ENCODE measurements at regions not wholly inside any gene's neighbourhood (a gene's known extent, or its start where the extent isn't known, plus 50 kb on each side); places are given as distances from the start of the nearest gene placed in this dataset.
A peak's percentile ranks its signal among the peaks of the same experiment; 100 is the strongest.

GRCh38 chr20:52766645-52767435 is 205.3 kb upstream of the TSHZ2 start:
- Histone ChIP-seq H3K27me3 (replicated peaks; ENCODE audit: insufficient read depth) (no peaks in the 10 kb centered on the region), H3F3A (ENCODE audit: insufficient read depth) (no peaks in the 10 kb centered on the region), H3K4me3 (no peak overlapping the region), H3K79me2 (ENCODE audit: insufficient read depth) (no peaks in the 10 kb centered on the region), H3K27ac (no peak overlapping the region), H3K9ac (no peak overlapping the region), H3K4me2 (ENCODE audit: unreplicated experiment) (no peak overlapping the region), H3K36me3 (ENCODE audit: low read depth) (no peaks in the 10 kb centered on the region), H4K20me1 (ENCODE audit: insufficient read depth) (no peaks in the 10 kb centered on the region), H3K9me3 (ENCODE audit: low read depth) (no peaks in the 10 kb centered on the region), H3K9me2 (ENCODE audit: insufficient read depth) (no peaks in the 10 kb centered on the region), H3K4me1 (ENCODE audit: insufficient read depth) (no peaks in the 10 kb centered on the region), H2AFZ (no peak overlapping the region)
- 45 to 47% methylated on average over 7 of the region's 7 CpGs for WGBS, 2 experiments (ENCODE audit: low coverage in 1 of 2, low lambda C conversion rate in 2 of 2, missing lambda C conversion rate in 2 of 2)
- in situ Hi-C loops (cut with MboI): no loop called here
- TF ChIP-seq EZH2 (IDR thresholded peaks at IDR 0.05; ENCODE audit: insufficient read depth, poor library complexity, severe bottlenecking): no peak
- no peak for TF ChIP-seq EZH2phosphoT487 (IDR thresholded peaks at IDR 0.05; ENCODE audit: insufficient read depth, low read depth)
- DNase-seq: no peak

GRCh38 chr20:52763321-52763853 is 208.8 kb upstream of the TSHZ2 start:
- Histone ChIP-seq H3K4me2 (ENCODE audit: unreplicated experiment) (no peak overlapping the region), H3K79me2 (ENCODE audit: insufficient read depth) (no peaks in the 10 kb centered on the region), H3K9me3 (ENCODE audit: low read depth) (no peaks in the 10 kb centered on the region), H3K27me3 (replicated peaks; ENCODE audit: insufficient read depth) (no peaks in the 10 kb centered on the region), H4K20me1 (ENCODE audit: insufficient read depth) (no peaks in the 10 kb centered on the region), H3K36me3 (ENCODE audit: low read depth) (no peaks in the 10 kb centered on the region), H3K4me3 (no peak overlapping the region), H3K27ac (no peak overlapping the region), H3K4me1 (ENCODE audit: insufficient read depth) (no peaks in the 10 kb centered on the region), H3K9me2 (ENCODE audit: insufficient read depth) (no peaks in the 10 kb centered on the region), H2AFZ (no peak overlapping the region), H3F3A (ENCODE audit: insufficient read depth) (no peaks in the 10 kb centered on the region), H3K9ac (no peak overlapping the region)
- in situ Hi-C loops (cut with MboI): no loop called here
- no peak for TF ChIP-seq EZH2phosphoT487 (IDR thresholded peaks at IDR 0.05; ENCODE audit: insufficient read depth, low read depth)
- no peak for TF ChIP-seq EZH2 (IDR thresholded peaks at IDR 0.05; ENCODE audit: insufficient read depth, poor library complexity, severe bottlenecking)
- 75 to 78% methylated on average over 9 of the region's 9 CpGs for WGBS, 2 experiments (ENCODE audit: low coverage in 1 of 2, low lambda C conversion rate in 2 of 2, missing lambda C conversion rate in 2 of 2)
- DNase-seq: no peak

GRCh38 chr20:52761867-52762266 is 210.3 kb upstream of the TSHZ2 start:
- 0 to 3% methylated on average over 1 of the region's 1 CpG for WGBS, 2 experiments (ENCODE audit: low coverage in 1 of 2, low lambda C conversion rate in 2 of 2, missing lambda C conversion rate in 2 of 2)
- in situ Hi-C loops (cut with MboI): no loop called here

GRCh38 chr20:52760791-52761190 is 211.4 kb upstream of the TSHZ2 start:
- H3K27me3 ChIP-seq (replicated peaks; ENCODE audit: insufficient read depth): no peaks in the 10 kb centered on the region
- H3F3A ChIP-seq (ENCODE audit: insufficient read depth): no peaks in the 10 kb centered on the region
- no peaks in the 10 kb centered on the region for H3K9me3 ChIP-seq (ENCODE audit: low read depth)
- no peaks in the 10 kb centered on the region for H3K9me2 ChIP-seq (ENCODE audit: insufficient read depth)
- no peaks in the 10 kb centered on the region for H4K20me1 ChIP-seq (ENCODE audit: insufficient read depth)
- H3K27ac ChIP-seq: no peak overlapping the region
- in situ Hi-C loops (cut with MboI): no loop called here
- H2AFZ ChIP-seq: no peak overlapping the region
- no peak overlapping the region for H3K9ac ChIP-seq
- 71 to 79% methylated on average over 3 of the region's 3 CpGs for WGBS, 2 experiments (ENCODE audit: low coverage in 1 of 2, low lambda C conversion rate in 2 of 2, missing lambda C conversion rate in 2 of 2)
- TF ChIP-seq EZH2 (IDR thresholded peaks at IDR 0.05; ENCODE audit: insufficient read depth, poor library complexity, severe bottlenecking): no peak
- no peak for DNase-seq
- H3K79me2 ChIP-seq (ENCODE audit: insufficient read depth): no peaks in the 10 kb centered on the region
- H3K4me3 ChIP-seq: no peak overlapping the region
- H3K4me1 ChIP-seq (ENCODE audit: insufficient read depth): no peaks in the 10 kb centered on the region
- H3K4me2 ChIP-seq (ENCODE audit: unreplicated experiment): no peak overlapping the region
- no peaks in the 10 kb centered on the region for H3K36me3 ChIP-seq (ENCODE audit: low read depth)

More at GRCh38 chr20:52761867-52762266, 210.3 kb upstream of the TSHZ2 start:
- no peak overlapping the region for H3K27ac ChIP-seq
- no peak overlapping the region for H2AFZ ChIP-seq
- no peaks in the 10 kb centered on the region for H3K9me3 ChIP-seq (ENCODE audit: low read depth)
- no peaks in the 10 kb centered on the region for H3K4me1 ChIP-seq (ENCODE audit: insufficient read depth)
- no peaks in the 10 kb centered on the region for H3K9me2 ChIP-seq (ENCODE audit: insufficient read depth)
- DNase-seq: peak; percentile 18
- no peak for TF ChIP-seq EZH2 (IDR thresholded peaks at IDR 0.05; ENCODE audit: insufficient read depth, poor library complexity, severe bottlenecking)
- no peak for TF ChIP-seq EZH2phosphoT487 (IDR thresholded peaks at IDR 0.05; ENCODE audit: insufficient read depth, low read depth)
- no peaks in the 10 kb centered on the region for H3K79me2 ChIP-seq (ENCODE audit: insufficient read depth)
- no peaks in the 10 kb centered on the region for H4K20me1 ChIP-seq (ENCODE audit: insufficient read depth)
- no peaks in the 10 kb centered on the region for H3K36me3 ChIP-seq (ENCODE audit: low read depth)
- H3K4me3 ChIP-seq: no peak overlapping the region
- H3K27me3 ChIP-seq (replicated peaks; ENCODE audit: insufficient read depth): no peaks in the 10 kb centered on the region
- no peak overlapping the region for H3K9ac ChIP-seq
- no peaks in the 10 kb centered on the region for H3F3A ChIP-seq (ENCODE audit: insufficient read depth)
- H3K4me2 ChIP-seq (ENCODE audit: unreplicated experiment): no peak overlapping the region
